ENCODE measurements at regions not wholly inside any gene's neighbourhood (a gene's known extent, or its start where the extent isn't known, plus 50 kb on each side); places are given as distances from the start of the nearest gene placed in this dataset.

DNA sequence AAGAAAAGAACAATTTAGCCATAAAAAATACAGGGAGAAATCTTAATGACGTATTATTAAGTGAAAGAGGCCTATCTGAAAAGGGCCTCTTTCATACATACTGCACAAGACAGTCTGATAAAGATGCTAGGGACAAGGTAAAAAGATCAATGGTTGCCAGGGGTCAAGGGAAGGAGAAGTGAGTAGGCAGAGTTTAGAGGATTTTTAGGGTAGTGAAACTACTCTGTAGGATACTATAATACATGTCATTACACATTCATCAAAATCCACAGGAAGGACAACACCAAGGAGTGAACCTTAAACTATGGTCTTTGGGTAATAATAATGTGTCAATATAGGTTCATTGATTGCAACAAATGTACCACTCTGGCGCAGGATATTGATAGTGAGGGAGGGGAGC lies 289.3 kb downstream of the FSIP2 start:
- TF ChIP-seq GATA2 (IDR thresholded peaks at IDR 0.05; ENCODE audit: low read depth, low read length) (no peak), GATA3 (IDR thresholded peaks at IDR 0.05; ENCODE audit: low read depth, low read length) (no peak)
